ENCODE measurements at regions not wholly inside any gene's neighbourhood (a gene's known extent, or its start where the extent isn't known, plus 50 kb on each side); places are given as distances from the start of the nearest gene placed in this dataset.

DNA sequence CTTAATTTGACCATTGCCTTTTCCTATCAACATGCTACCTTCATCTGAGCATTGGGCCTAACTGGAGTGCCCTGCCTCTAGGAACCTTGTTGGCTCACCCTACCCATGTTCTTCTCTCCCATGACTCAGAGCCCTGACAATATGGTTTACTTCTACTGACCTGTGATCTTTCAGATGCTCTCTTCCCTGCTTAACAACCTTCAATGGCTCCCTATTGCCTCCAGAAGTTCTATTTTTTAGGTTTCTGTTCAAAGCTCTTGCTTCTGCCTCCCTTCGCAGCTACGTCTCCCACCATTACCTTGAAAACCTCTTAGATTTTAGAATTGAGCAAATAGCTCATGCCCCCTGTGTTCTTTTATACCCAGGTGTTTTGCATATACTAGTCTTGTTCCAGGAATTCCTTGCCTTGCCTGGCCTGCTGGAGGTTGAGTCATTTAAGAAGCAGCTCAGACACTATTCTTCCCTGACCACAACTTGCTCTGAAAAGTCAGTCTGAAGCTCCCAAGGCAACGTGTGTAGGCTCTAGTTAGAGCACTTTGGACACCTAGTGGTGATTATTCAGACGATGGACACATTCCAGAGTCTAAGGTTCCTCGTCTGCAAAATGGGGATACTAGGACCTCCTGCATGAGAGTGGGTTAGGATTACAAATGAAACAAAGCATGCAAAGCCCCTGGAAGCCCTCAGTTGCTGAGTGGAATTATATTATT lies 64.4 kb upstream of the EMX2 start:
- H3K36me3 Mint-ChIP-seq (ENCODE audit: low read depth) = peaks cover 3% of the 10 kb centered on the region

DNA sequence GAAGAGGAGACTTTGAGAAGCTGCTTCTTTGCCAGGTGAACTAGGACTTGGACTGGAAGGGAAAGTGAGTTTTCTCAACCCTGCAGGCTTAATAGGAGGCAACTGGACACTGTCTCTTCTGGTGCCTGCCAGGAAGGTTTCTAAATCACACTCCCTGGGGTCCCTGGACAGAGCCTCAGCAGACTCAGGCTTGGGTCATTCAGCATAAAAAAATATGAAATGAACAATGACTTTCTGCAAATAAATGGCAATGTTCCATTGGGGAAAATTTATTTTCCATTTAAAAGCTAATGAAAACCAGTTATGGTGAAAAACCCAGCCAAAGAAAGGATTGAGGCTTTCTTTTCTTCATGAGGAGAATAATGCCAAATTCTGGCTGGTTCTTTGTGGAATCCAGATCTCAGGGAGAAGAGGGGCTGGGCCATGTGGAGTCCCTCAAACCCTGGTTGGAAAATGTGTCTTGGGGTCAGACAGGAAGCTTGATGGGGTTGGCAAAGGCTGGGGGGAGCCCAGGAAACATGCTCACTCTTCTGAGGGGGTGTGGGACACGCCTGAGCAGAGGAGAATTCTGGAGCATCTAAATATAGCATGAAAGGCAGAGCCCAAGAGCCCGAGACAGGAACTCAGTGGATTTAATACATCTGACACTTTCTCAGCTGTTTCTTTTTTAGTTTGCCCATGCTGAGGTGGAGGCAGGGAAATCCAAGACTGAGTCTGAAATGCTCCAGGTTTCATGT lies 65.2 kb upstream of the EMX2 start:
- Mint-ChIP-seq H3K9me3 (no peaks in the 10 kb centered on the region), H3K4me1 (peaks cover 33% of the 10 kb centered on the region), H3K27ac (peak overlapping the region in 2 of 3 experiments; percentile 91 to 95), H3K36me3 (ENCODE audit: low read depth) (no peaks in the 10 kb centered on the region), H3K27me3 (ENCODE audit: low read depth) (peaks cover 7% of the 10 kb centered on the region), H3K4me3 (peak overlapping the region in 1 of 3 experiments; percentile 7)
- TF ChIP-seq, protein P1, sequence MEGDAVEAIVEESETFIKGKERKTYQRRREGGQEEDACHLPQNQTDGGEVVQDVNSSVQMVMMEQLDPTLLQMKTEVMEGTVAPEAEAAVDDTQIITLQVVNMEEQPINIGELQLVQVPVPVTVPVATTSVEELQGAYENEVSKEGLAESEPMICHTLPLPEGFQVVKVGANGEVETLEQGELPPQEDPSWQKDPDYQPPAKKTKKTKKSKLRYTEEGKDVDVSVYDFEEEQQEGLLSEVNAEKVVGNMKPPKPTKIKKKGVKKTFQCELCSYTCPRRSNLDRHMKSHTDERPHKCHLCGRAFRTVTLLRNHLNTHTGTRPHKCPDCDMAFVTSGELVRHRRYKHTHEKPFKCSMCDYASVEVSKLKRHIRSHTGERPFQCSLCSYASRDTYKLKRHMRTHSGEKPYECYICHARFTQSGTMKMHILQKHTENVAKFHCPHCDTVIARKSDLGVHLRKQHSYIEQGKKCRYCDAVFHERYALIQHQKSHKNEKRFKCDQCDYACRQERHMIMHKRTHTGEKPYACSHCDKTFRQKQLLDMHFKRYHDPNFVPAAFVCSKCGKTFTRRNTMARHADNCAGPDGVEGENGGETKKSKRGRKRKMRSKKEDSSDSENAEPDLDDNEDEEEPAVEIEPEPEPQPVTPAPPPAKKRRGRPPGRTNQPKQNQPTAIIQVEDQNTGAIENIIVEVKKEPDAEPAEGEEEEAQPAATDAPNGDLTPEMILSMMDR (IDR thresholded peaks at IDR 0.05; ENCODE audit: unreplicated experiment in 3 of 3) = no peak

More for the DNA sequence above, 64.4 kb upstream of the EMX2 start:
- H3K4me3 Mint-ChIP-seq = no peak overlapping the region
- TF ChIP-seq, protein P1 (IDR thresholded peaks at IDR 0.05; ENCODE audit: unreplicated experiment in 3 of 3) = no peak
- H3K27ac Mint-ChIP-seq = peak overlapping the region in 2 of 3 experiments; percentile 25 to 91
- peaks cover 33% of the 10 kb centered on the region for H3K4me1 Mint-ChIP-seq
- H3K27me3 Mint-ChIP-seq (ENCODE audit: low read depth) = peaks cover 7% of the 10 kb centered on the region
- no peaks in the 10 kb centered on the region for H3K9me3 Mint-ChIP-seq

DNA sequence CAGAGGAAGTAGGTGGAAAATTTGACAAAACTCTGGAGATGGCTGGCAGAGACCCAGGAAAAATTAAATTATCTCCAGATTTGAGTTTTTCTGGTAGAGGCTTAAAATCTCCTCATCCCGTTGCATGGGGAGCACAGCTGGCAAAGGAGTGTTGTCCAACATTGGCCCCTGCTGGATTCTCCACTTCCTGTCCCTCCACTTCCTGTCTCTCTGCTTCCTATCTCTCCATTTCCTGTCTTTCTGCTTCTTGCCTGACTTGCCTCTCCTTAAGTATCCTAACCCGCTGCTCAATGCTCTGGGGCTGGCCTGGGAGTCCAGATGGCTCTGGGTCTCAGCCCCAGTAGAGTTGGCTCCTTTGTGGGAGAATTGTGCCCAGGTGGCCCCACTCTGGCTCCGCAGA lies 65.8 kb upstream of the EMX2 start:
- Mint-ChIP-seq H3K9me3 (no peaks in the 10 kb centered on the region), H3K36me3 (ENCODE audit: low read depth) (no peaks in the 10 kb centered on the region), H3K4me3 (peak overlapping the region in 1 of 3 experiments; percentile 7), H3K4me1 (peaks cover 33% of the 10 kb centered on the region), H3K27ac (peak overlapping the region in 2 of 3 experiments; percentile 91 to 95), H3K27me3 (ENCODE audit: low read depth) (peaks cover 11% of the 10 kb centered on the region)
- TF ChIP-seq, protein P1 (IDR thresholded peaks at IDR 0.05; ENCODE audit: unreplicated experiment in 3 of 3) = no peak

DNA sequence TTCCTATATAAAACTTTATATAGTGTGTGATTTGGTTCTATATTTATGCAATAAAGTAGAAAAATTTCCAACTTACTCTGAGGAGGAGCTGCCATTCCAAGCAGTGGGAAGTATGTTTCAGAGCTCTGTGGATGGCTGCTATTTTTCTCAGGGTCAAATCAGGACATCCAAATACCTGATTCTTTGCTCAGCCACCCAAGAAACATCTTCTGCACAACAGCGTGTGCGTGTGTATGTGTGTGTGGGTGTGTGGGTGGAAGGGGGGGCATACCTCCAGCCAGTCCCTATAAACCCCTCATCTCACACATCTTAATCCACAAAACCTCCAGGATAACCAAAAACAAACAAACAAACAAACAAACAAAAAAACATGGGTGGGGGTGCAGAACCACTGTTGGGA lies 66.3 kb upstream of the EMX2 start:
- Mint-ChIP-seq H3K27me3 (ENCODE audit: low read depth) (peaks cover 15% of the 10 kb centered on the region), H3K4me3 (no peak overlapping the region), H3K4me1 (peaks cover 33% of the 10 kb centered on the region), H3K36me3 (ENCODE audit: low read depth) (no peaks in the 10 kb centered on the region), H3K27ac (peak overlapping the region in 1 of 3 experiments; percentile 91), H3K9me3 (no peaks in the 10 kb centered on the region)
- TF ChIP-seq, protein P1 (IDR thresholded peaks at IDR 0.05; ENCODE audit: unreplicated experiment in 3 of 3) = no peak

DNA sequence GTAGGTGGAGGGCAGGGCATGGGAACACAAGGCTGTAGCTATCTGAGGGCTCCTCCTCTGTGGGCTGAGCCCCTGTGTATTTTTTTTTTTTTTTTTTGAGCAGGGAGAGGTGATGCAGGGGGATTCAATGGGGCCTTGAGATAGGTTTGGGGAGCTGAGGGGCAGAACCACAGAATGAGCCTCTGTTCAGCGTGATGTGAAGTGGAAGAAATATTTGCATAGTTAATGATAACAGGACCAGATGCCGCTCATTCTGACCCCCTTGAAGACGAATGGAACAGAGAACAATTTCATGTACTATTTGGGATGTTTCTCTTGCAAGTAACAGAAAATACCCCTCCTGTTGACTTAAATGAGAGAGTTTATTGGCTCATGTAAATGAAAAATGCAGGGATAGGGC lies 69.7 kb upstream of the EMX2 start:
- no peak overlapping the region for H3K27ac Mint-ChIP-seq
- peaks cover 27% of the 10 kb centered on the region for H3K27me3 Mint-ChIP-seq (ENCODE audit: low read depth)
- peaks cover 27% of the 10 kb centered on the region for H3K4me1 Mint-ChIP-seq
- H3K36me3 Mint-ChIP-seq (ENCODE audit: low read depth) = no peaks in the 10 kb centered on the region
- no peaks in the 10 kb centered on the region for H3K9me3 Mint-ChIP-seq
- TF ChIP-seq, protein P1 (IDR thresholded peaks at IDR 0.05; ENCODE audit: unreplicated experiment in 3 of 3) = no peak
- H3K4me3 Mint-ChIP-seq = no peak overlapping the region

Measured in nephron (organoid).